NCI-H146 treated with DMSO at 0.1 percent for 48 hours (cell line): ENCODE measurements at regions not wholly inside any gene's neighbourhood (a gene's known extent, or its start where the extent isn't known, plus 50 kb on each side); places are given as distances from the start of the nearest gene placed in this dataset.

Experiments
- DNase-seq: peaks from one replicate; lab custom pipeline; 2025; ENCODE audit not compliant: unreplicated experiment; lab: John Stamatoyannopoulos, UW

DNA sequence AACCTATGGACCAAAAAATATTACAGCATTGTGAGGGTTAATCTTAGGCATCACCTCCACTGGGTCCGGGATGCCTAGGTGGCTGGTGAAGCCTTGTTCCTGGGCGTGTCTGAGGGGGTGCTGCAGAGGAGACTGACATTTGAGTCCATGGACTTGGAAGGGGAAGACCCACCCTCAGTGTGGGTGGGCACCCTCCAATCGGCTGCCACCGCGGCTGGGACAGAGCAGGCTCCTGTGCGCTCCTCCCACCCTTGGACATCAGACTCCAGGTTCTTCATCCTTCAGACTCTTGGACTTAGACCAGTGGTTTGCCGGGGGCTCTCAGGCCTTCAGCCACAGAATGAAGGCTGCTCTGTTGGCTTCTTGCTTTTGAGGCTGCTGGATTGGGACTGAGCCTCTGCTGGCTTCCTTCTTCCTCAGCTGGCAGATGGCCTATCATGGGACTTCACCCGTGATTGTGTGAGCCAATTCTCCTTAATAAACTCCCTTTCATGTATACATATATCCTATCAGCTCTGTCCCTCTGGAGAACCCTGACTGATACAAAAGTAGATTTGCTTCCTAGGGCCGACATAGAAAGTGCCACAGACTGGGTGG lies 113.1 kb downstream of the TTLL2 start:
- no peak for DNase-seq

DNA sequence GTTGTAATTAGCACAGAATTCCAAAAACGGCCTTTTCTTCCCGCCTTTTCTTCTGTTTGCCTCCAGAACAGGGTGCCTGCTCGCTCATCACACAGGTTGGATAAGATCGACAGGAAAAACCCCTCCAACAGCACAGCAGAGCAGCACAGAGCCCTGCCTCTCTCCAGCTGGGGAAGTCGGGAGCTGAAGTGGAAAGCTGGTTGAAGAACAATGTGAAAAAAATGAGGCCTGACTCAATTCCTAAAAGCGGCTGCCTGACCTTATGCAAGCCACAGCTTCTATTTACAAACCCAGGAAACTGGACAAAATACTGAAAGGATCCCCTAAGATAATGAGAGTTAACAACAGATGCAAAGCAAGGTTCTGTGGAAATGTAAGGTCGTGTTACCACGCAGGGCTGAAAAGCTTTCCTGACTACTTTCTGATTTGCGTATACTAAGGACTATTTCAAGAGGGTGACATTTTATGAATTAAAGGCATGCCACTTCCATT lies 116.9 kb downstream of the TTLL2 start:
- no peak for DNase-seq

DNA sequence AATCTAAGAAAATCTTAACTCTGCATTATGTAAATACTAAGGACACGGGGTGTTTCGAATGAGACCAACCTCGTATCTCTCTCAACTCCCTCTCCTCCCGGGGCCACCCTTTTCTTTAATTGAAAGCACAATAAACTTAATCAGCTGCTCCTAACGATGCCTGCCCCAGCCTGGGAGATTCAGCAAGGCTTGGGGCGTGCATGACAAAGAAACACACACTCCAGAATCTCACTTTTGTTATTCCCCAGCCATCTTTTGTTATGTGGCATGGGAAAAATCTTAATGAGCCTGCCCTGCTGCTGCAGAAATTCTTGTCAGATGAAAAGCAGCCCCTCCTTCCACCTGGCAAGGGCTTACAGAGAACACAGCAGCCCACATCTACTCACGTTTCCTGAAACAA lies 117.4 kb downstream of the TTLL2 start:
- no peak for DNase-seq

DNA sequence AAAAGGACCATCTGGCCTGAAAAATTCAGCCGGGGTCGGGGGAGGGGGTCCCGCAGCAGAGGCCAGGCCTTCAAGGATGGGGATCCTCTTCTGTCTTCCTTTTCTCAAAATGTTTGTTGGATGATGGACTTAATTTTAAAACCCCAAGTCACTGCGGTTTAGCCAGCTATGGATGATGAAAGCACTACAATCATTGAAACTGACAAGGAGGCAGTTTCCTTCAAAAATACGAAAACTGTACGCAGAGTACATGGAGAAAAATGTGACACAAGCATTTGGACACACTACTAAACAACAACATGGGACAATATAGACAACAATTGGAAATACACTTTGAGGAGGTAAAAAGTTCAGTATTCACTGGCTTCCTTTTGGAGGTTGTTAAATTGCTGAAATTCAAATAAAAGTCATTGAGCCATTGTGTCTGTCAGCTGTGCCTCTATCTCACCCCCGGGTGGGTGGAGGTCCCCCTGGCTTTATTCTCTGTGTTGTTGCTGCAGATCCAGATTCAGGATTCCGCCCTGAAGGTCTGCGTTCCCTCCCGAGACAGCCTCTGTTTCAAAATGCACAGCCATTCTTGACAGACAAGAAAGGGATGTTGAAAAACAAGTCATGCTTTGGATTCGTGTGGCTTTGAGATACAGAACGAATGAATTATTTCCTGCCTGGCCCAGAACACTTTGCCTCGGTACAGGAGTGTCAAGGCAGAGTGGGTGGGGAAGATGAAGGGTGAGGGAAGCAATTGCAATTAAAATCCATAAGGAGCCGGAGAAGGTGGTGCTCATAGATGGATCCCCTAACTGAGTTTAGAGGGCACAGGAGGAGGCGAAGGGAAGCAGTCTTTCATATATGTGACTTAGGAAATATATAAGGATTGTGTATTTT lies 118.2 kb downstream of the TTLL2 start:
- no peak for DNase-seq

DNA sequence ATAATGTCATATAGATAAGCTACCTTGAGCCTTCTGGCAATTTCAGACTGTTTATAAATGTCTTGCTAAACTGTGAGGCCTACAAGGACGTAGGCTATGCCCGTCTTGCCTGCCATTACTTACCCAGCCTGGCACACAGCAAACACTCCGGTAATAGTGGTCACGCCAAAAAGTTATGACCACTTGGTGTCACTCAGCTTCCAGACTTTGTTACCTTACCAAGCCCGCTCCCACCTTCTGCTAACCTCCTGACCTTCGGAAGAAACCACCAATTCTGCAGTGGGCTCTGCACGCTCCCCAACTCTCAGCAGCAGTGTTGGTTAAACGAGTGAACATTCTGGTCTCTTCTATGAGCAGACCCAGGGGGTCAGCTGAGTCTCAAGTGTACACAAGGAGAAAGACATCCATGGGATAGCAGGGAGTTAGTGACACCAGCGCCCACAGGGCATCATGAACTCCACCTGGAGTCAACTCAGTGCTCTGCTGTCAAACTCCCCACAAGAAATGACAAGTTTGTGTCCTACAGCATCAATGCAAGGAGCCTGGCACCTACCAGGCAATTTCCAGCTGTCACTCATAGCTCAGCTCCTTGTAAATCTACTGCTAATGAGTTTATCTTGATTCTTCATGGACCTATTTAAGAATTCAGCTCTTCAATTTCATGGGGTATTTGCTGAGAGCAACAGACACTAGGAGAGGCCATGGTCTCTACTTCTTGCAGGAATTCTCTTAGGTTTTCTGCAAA lies 119.9 kb downstream of the TTLL2 start:
- no peak for DNase-seq

DNA sequence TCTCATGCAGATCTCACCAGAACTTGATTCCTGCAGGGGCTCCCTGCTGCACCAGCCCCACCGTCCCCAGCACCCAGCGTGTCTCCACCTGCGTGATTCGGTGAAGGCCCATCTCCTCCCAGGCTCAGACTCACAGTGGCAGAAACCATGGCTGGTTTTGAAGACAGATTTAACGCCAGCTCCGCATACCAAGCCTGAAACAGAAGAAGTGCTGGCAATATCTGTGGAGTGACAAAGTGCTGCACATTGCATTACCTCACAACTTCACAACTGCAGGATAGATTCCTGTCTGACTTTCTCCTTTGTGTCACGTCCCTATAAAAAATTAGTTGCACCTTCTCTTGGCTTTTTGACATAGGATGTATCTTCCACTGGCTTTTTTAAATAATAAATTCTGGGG lies 120.7 kb downstream of the TTLL2 start:
- no peak for DNase-seq

DNA sequence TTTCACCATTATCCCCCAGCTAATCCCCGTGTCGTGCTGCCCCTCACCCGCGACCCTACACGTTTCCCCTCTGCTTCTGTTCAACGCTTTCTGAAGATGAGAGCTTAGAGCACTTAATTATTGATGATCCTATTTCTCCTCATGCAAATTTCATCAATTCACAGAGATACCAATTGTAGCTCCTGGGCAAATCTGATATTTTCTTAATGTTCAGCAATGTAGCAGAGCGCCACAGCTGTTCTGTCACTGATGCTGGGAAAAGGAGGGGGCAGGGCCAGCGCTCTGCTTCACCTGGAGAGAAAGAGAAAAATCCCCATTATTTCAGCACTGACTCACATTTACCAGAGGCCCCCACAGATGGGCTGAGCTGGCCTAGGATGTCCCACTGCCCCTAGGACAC lies 121.2 kb downstream of the TTLL2 start:
- no peak for DNase-seq

DNA sequence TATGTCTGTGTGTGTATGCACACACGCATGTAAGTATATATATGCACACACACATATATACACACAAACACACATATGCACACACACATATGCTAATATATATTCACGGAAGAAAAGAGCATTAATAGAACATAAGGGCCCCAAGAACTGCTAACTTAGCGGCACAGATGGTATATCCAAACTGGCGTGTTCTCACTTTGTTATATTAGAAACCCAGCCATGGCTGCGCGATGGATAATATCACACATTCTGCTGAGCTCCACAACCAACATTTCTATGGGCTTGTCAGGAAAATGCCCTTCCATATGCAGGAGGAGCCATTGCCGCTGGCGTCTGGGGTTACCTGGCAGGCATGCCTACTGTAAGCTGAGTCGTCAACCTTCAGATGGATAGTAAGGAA lies 122.1 kb downstream of the TTLL2 start:
- no peak for DNase-seq

DNA sequence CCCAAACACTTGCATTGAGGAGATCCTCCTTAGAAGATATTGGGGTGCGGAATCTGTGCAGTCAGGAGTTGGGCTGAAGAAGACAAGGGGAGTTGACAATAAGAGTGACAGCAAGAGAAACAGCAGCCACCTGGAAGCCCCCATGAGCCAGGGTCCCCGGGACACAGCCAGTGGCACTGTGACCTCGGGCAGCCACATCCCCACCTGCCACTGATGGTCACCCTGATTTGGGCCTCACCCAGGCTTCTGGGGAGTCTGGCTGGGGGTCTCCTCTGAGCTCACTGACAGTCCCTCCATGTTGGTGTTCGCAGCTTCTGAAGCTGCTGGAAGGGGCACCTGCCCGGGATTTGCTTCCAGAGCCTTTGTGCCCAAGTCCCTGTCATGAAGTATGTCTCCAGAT lies 123.5 kb downstream of the TTLL2 start:
- no peak for DNase-seq

DNA sequence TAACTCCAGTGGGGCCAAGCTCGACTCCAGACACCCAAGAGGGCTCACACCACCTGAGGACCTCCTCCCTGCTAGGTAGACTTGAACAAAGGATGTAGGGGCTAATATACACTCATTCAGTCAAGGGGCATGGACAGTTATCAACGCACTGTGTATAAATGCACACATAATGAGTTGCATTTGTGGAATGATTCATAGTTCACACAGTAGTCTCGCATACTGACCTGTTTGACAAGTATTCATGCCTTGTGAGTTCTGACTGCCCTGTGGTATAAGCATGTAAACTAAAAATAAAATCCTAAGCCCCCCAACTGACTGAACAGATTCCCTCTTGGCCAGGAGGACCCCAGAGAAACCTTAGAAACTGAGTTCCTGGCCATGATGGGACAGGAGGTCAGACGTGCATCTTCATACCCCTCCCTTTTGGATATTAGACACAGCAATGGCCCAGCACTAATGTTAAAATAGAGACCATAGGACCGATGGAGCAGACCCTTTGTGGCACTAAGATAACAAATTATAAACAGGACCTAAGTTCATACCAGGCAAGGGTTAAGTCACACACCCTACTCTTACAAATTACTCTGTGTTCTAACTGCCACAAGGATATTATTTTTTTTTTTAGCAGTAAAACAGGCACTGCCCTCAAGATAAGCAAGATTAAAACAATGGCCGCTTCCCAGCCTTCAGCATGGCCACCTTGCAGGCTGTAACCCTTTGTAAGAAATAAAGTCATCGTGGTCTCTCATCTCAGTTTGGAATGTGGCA lies 124.4 kb downstream of the TTLL2 start:
- DNase-seq, result no peak

DNA sequence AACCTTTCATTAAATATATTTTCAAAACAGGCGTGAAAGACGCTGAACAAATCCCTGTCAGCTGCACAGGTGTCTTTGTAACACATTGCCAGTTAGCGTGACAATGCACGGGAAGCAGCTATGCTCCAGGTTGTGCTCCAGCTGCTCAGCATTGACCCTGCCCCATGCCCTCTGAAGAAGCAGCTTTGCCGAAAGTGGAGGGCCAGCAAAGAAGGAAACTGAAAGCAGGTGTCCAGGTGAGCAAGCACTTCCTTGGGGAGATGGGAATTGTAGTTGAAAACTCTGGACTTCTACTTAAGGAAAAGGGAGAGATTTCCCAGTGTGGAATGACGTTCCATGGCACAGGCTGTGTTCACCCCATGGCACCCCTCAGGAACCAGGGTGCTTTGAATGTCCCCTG lies 125.7 kb downstream of the TTLL2 start:
- DNase-seq, result no peak

DNA sequence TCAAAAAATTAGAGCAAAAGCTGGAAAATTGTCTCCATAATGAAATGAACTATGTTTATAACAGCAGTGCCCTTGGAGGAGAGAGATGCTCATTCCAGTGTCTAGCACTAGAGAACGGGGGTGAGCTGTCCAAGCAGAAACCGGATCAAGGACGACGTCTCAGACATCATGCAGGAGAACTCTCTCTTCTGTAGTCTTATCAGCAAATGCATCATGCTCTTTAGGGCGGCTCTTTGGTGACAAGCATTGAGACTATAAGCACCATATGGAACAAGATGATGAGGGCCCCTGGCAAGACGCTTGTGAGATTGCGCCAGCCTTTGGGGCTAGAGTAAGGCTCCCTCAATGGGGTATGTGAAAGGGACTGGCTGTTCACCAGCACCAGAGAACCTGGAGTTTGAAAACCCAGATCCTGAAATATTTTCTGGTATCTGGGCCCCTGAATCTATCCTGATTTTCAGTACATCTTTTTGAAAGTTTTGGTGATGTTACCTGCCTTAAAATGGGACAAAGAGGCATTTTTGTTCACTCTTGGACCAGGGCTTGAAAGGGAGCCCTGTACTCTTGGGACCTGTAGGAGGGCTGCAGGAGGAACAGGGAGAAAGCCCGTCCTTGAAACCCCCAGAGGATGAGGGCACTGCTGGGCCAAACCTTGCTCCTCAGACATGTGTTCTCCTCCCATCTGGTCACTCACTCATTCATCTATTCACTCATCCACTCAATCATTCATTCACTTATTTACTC lies 127.6 kb downstream of the TTLL2 start:
- DNase-seq, result no peak

DNA sequence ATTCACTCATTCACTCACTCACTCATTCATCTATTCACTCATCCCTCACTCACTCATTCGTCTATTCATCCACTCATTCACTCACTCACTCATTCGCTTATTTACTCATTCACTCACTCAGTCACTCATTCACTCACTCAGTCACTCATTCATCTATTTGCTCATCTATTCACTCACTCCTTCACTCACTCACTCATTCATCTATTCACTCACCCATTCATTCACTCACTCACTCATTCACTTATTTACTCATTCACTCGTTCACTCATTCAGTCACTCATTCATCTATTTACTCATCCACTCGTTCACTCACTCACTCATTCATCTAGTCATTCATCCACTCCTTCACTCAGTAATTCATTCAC lies 128.2 kb downstream of the TTLL2 start:
- no peak for DNase-seq

DNA sequence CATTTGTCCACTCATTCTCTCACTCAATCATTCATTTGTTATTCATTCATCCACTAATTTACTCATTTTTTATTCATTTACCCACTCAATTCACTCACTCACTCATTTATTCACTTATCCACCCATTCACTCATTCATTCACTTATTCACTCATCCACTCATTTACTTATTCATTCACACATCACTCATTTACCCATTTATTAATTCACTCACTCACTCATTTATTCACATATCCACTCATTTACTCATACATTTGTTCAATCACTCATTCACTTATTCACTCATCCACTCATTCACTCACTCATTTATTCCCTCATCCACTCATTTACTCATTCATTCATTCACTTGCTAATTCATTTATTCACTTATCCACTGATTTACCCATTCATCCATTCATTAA lies 129.1 kb downstream of the TTLL2 start:
- no peak for DNase-seq

DNA sequence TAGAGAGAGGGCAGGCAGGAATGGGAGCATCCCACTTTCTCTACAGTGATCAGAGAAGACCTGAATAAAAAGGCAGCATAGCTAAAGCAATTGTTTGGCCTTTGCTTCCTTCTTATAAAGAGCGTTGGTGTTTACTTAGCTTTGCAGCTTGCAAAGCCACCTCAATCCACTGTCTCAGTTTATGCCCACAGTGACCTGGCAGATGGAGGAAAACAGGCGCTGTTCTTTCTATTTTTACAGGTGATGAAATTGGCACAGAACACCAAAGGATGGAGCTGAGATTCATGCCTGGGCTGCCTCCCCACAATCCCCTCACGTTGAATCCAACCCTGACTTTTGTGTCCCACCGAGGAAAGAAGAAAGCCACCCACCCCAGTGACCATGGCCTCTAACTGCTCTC lies 130.5 kb downstream of the TTLL2 start:
- DNase-seq, result no peak

DNA sequence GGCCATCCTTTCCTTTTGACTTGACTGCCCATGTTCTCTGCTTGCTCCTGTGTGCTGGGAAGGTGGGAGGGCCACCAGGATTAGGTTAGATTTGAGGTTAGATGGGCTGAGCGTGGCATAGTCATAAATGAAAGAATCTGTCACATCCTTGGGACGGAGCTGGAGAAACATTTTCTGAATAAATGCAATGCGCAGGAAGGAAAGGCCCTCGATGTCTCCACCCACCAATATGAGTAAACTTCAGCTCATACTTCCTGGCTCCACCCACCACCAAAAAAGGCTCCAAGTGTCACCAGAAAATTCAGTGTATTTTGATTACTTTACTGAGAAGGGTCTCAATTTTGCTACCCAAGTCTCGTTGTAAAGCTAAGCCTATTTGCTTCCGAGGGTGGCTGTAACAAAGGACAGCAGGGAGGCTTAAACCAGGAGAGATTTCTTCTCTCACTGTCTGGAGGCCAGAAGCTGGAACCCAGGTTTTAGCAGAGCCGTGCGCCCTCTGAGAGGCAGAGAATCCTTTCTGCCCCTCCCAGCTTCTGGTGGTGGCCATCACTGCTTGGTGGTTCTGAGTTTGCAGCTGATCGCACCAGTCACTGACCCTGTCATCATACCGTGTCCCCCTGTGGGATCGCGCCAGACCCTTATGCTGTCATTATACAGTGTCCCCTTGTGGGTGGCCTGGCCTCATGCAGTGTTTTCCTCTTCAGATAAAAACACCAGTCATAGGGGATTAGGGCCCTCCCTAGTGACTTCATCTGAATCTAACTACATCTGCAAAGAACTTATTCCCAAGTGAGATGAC lies 137.8 kb downstream of the TTLL2 start:
- no peak for DNase-seq

DNA sequence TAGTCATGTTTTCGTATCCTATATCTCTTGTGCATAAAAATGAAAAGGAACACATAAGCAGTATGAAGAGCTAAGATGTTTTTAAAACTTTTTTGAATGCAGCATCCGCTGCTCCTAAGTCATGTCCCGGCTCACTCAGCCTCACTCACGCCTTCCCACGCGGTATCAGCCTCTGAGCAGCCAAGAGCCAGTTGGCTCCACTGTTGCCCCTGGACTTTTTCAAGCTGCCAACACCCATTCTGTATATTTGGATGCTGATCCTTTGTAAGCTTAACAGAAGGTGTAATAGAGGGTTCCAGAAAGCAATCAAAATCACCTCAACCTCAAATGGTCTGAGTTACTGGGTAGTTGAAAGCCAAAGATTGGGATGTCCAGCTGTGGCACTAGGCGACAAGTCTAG lies 139.3 kb downstream of the TTLL2 start:
- no peak for DNase-seq

DNA sequence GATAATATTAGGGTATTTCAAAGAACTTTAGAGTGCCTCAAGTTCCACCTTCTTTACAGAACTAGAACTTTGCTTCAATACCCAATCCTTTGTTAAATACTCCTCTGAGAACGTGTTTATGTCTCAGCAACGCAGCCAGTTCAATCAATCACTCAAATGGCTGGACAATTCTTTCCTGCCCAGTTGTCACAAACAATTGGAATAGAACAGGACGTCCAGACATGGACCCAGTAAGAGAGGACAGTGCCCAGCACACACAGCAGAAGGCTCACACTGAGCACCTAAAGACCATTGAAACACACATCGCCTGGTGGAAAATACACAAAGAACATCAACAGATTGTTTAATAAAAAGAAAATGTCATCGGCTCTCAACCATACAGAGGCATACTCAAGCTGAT lies 140.6 kb downstream of the TTLL2 start:
- DNase-seq, result no peak

DNA sequence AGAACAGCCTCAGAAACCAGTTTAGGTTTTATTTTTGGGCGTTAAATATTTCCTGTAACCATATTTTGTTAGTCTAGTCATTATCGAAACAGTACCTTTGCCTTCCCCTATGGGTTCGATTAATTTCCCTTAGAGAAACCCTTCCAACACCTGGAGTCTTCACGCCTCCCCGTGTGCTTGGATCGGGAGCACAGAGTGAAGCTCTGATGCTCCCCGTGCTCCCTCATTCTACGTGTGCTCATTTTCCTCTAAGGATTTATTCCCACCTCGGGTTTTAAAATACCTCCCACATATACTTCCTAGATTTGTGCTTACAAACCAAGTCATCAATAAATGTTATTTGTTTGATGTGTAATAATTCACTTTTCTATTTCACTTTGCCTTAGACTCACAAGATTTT lies 142.4 kb downstream of the TTLL2 start:
- no peak for DNase-seq
